Activated CD8-positive, alpha-beta T cell treated with anti-CD3 and anti-CD28 coated beads for 36 hours (primary cell): ENCODE measurements at regions not wholly inside any gene's neighbourhood (a gene's known extent, or its start where the extent isn't known, plus 50 kb on each side); places are given as distances from the start of the nearest gene placed in this dataset.

ENCODE experiments used
- ATAC-seq: fragments of 200-7000 bp; cut with Tn5 transposase; one replicate; pipeline ENCODE4 v1.10.0; 2021; ENCODE audit warnings: mild to moderate bottlenecking, moderate library complexity
- CTCF ChIA-PET: fragments of 350-600 bp; sonication (Branson Sonifier 250); formaldehyde crosslinking; loops from one replicate; lab custom pipeline; 2021; ENCODE audit warnings: antibody characterized with exemption; lab: Charles Lee
- POLR2A ChIA-PET: fragments of 350-600 bp; sonication (Branson Sonifier 250); formaldehyde crosslinking; loops from one replicate; lab custom pipeline; 2021; ENCODE audit warnings: antibody characterized with exemption; lab: Charles Lee
- DNase-seq: peaks from one replicate; pipeline ENCODE4 v3.0.0-alpha.2; 2020
- H3K27ac Mint-ChIP-seq: one replicate; pipeline ENCODE4 v1.8.0; 2021; ENCODE audit warnings: mild to moderate bottlenecking, mixed read lengths
- H3K27me3 Mint-ChIP-seq: one replicate; pipeline ENCODE4 v1.8.0; 2021; ENCODE audit warnings: mixed read lengths
- H3K36me3 Mint-ChIP-seq: one replicate; pipeline ENCODE4 v1.8.0; 2021; ENCODE audit warnings: low read depth, mixed read lengths
- H3K4me1 Mint-ChIP-seq: one replicate; pipeline ENCODE4 v1.8.0; 2021; ENCODE audit warnings: low read depth, mixed read lengths
- H3K4me3 Mint-ChIP-seq: one replicate; pipeline ENCODE4 v1.8.0; 2021; ENCODE audit warnings: mild to moderate bottlenecking, moderate library complexity, mixed read lengths
- H3K9me3 Mint-ChIP-seq: one replicate; pipeline ENCODE4 v1.8.0; 2021; ENCODE audit warnings: mixed read lengths
- intact Hi-C: fragments of 100-400 bp; cut with micrococcal nuclease; formaldehyde crosslinking; loops from one replicate; pipeline ENCODE4 v1.10.0; 2022
- TF ChIP-seq, protein P1 (sequence below): fragments of 200-600 bp; IDR thresholded peaks from one replicate; pipeline ENCODE4 v1.8.0; 2022; ENCODE audit warnings: antibody characterized with exemption, mild to moderate bottlenecking

DNA sequence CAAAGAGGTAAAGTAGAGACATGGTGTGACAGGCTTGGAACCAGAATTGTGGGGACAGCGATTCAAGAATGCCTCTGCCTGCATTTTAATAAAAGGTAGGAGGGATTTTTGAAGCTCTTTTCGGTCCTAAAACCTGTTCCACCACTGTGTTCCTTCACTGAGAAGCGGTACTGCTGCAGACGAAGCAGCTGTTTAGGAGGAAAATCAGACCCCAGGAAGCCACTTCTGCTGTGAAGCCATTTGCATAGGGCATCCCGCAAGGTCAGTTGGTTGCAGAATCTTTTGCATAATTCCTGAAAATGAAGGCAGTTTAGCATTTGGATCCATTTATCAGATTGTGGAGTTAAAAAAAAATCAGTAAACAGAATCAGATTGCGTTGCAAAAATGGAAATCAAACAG is 183.3 kb upstream of the PRKCQ start:
- Mint-ChIP-seq H3K27me3 (peaks cover 26% of the 10 kb centered on the region), H3K4me1 (no peaks in the 10 kb centered on the region), H3K4me3 (no peak overlapping the region), H3K36me3 (no peaks in the 10 kb centered on the region), H3K27ac (no peak overlapping the region), H3K9me3 (no peaks in the 10 kb centered on the region)
- DNase-seq: no peak
- ATAC-seq: no peak
- TF ChIP-seq, protein P1, sequence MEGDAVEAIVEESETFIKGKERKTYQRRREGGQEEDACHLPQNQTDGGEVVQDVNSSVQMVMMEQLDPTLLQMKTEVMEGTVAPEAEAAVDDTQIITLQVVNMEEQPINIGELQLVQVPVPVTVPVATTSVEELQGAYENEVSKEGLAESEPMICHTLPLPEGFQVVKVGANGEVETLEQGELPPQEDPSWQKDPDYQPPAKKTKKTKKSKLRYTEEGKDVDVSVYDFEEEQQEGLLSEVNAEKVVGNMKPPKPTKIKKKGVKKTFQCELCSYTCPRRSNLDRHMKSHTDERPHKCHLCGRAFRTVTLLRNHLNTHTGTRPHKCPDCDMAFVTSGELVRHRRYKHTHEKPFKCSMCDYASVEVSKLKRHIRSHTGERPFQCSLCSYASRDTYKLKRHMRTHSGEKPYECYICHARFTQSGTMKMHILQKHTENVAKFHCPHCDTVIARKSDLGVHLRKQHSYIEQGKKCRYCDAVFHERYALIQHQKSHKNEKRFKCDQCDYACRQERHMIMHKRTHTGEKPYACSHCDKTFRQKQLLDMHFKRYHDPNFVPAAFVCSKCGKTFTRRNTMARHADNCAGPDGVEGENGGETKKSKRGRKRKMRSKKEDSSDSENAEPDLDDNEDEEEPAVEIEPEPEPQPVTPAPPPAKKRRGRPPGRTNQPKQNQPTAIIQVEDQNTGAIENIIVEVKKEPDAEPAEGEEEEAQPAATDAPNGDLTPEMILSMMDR: no peak
- intact Hi-C loops: no loop called here
- CTCF ChIA-PET: no interaction called here
- POLR2A ChIA-PET: no interaction called here

DNA sequence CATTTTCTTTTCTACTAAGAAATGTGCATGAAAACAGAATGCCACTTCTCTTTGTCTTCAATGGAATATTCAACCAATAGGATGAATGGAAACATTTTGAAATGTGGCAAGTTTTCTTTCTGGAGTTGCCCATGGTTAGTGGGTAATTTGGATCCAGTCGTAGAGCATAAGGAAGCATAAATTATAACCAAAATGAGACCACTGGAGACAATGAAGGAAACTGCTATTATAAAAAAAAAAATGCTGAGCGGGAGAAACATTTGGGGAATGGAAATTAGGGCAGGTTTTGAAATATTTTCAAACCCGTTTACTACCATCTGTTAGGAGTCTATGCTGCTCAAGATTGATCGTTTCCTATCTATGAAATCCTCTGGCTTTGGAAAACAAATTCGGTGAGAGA is 182.9 kb upstream of the PRKCQ start:
- H3K27me3 Mint-ChIP-seq: peaks cover 26% of the 10 kb centered on the region
- no peak for DNase-seq
- no peak overlapping the region for H3K27ac Mint-ChIP-seq
- POLR2A ChIA-PET: no interaction called here
- H3K9me3 Mint-ChIP-seq: no peaks in the 10 kb centered on the region
- TF ChIP-seq, protein P1: no peak
- no peak for ATAC-seq
- CTCF ChIA-PET: no interaction called here
- H3K4me3 Mint-ChIP-seq: no peak overlapping the region
- H3K36me3 Mint-ChIP-seq: no peaks in the 10 kb centered on the region
- intact Hi-C loops: no loop called here
- H3K4me1 Mint-ChIP-seq: no peaks in the 10 kb centered on the region

DNA sequence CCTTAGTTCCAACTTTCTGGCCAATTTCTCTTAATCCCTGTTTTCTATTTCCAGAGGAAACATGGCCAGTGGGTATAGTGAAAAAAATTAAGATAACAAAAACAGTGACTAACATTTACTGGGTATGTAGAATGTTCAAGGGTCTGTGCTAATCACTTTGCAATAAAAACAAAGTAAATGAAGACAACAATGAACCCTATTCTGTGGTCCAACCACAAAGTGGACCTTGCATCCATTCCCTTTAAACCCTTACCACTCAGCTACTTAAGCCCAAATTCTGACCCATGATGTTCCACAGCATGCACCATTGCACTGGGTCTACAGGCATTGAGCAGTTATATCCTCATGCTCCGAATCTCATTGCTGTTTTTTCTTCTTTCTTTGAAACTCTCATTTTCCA is 179.9 kb upstream of the PRKCQ start:
- Mint-ChIP-seq H3K27me3 (peaks cover 32% of the 10 kb centered on the region), H3K27ac (no peak overlapping the region)
- intact Hi-C loops: no loop called here

GRCh38 chr10:6757158-6757557 is 177.1 kb upstream of the PRKCQ start:
- ChIA-PET POLR2A (no interaction called here), CTCF (no interaction called here)
- H3K27me3 Mint-ChIP-seq: peaks cover 28% of the 10 kb centered on the region
- ATAC-seq (no peak), DNase-seq (no peak)
- intact Hi-C loops: no loop called here
- TF ChIP-seq, protein P1: no peak
- H3K9me3 Mint-ChIP-seq: no peaks in the 10 kb centered on the region
- no peaks in the 10 kb centered on the region for H3K4me1 Mint-ChIP-seq
- H3K4me3 Mint-ChIP-seq: no peak overlapping the region
- H3K36me3 Mint-ChIP-seq: no peaks in the 10 kb centered on the region
- no peak overlapping the region for H3K27ac Mint-ChIP-seq

More for the DNA sequence above, 179.9 kb upstream of the PRKCQ start:
- H3K4me3 Mint-ChIP-seq: no peak overlapping the region
- H3K4me1 Mint-ChIP-seq: no peaks in the 10 kb centered on the region
- TF ChIP-seq, protein P1: no peak
- ChIA-PET CTCF (interaction anchor here (1.2 kb wide), 1 partner anchor 10 kb away, joined by 3 read pairs; no protein-coding TSS in a partner anchor), POLR2A (no interaction called here)
- ATAC-seq (no peak), DNase-seq (no peak)
- H3K9me3 Mint-ChIP-seq: no peaks in the 10 kb centered on the region
- H3K36me3 Mint-ChIP-seq: no peaks in the 10 kb centered on the region

DNA sequence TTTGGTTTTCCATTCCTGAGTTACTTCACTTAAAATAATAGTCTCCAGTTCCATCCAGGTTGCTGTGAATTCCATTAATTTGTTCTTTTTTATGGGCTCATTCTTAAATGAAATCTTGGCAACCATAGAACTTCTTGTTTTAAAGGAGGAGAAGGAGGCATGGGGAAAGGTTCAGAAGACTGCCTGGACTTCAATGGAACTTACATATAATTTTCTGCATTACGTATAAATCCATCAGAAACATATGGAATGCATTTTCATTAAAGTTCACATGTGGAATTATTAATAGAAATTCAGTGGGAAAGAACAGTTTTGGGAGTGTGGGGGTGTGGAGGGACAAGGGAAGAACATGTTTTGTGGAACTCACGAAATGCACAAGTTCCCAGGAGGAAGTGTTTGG is 176.6 kb upstream of the PRKCQ start:
- H3K27me3 Mint-ChIP-seq: peaks cover 27% of the 10 kb centered on the region
- no peak for ATAC-seq
- CTCF ChIA-PET: no interaction called here
- POLR2A ChIA-PET: no interaction called here
- intact Hi-C loops: no loop called here
- H3K27ac Mint-ChIP-seq: no peak overlapping the region
- TF ChIP-seq, protein P1: no peak
- H3K4me3 Mint-ChIP-seq: no peak overlapping the region
- H3K4me1 Mint-ChIP-seq: no peaks in the 10 kb centered on the region
- no peaks in the 10 kb centered on the region for H3K36me3 Mint-ChIP-seq
- DNase-seq: no peak
- H3K9me3 Mint-ChIP-seq: no peaks in the 10 kb centered on the region
